ENCODE measurements at regions not wholly inside any gene's neighbourhood (a gene's known extent, or its start where the extent isn't known, plus 50 kb on each side); places are given as distances from the start of the nearest gene placed in this dataset.

GRCh38 chr13:50518781-50519201 lies 324.7 kb downstream of the DLEU7 start:
- no peaks in the 10 kb centered on the region for H4K20me1 ChIP-seq (ENCODE audit: insufficient read depth, poor library complexity, severe bottlenecking)
- H3K9me3 ChIP-seq (ENCODE audit: low read depth), result no peaks in the 10 kb centered on the region
- peak overlapping the region; percentile 56 for H3K27ac ChIP-seq
- H3K4me2 ChIP-seq, result peak overlapping the region; percentile 9
- no peak overlapping the region for H2AFZ ChIP-seq
- peaks cover 70% of the 10 kb centered on the region for H3K4me1 ChIP-seq (ENCODE audit: insufficient read depth)
- H3K79me2 ChIP-seq, result no peaks in the 10 kb centered on the region
- DNase-seq (ENCODE audit: low spot score), result no peak
- TF ChIP-seq EZH2 (IDR thresholded peaks at IDR 0.05; ENCODE audit: borderline replicate concordance), result no peak
- TF ChIP-seq, protein P1, sequence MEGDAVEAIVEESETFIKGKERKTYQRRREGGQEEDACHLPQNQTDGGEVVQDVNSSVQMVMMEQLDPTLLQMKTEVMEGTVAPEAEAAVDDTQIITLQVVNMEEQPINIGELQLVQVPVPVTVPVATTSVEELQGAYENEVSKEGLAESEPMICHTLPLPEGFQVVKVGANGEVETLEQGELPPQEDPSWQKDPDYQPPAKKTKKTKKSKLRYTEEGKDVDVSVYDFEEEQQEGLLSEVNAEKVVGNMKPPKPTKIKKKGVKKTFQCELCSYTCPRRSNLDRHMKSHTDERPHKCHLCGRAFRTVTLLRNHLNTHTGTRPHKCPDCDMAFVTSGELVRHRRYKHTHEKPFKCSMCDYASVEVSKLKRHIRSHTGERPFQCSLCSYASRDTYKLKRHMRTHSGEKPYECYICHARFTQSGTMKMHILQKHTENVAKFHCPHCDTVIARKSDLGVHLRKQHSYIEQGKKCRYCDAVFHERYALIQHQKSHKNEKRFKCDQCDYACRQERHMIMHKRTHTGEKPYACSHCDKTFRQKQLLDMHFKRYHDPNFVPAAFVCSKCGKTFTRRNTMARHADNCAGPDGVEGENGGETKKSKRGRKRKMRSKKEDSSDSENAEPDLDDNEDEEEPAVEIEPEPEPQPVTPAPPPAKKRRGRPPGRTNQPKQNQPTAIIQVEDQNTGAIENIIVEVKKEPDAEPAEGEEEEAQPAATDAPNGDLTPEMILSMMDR (IDR thresholded peaks at IDR 0.05; ENCODE audit: poor library complexity), result no peak
- TF ChIP-seq EZH2phosphoT487 (IDR thresholded peaks at IDR 0.05; ENCODE audit: low read depth, severe bottlenecking, unreplicated experiment), result no peak
- no peaks in the 10 kb centered on the region for H3K36me3 ChIP-seq (replicated peaks; ENCODE audit: insufficient read depth, low read depth)
- no peaks in the 10 kb centered on the region for H3K27me3 ChIP-seq
- no peaks in the 10 kb centered on the region for H3K9me2 ChIP-seq (replicated peaks; ENCODE audit: insufficient read depth)
- H3K4me3 ChIP-seq, result no peak overlapping the region
- 47% methylated on average over 8 of the region's 8 CpGs for WGBS (ENCODE audit: low lambda C conversion rate, missing lambda C conversion rate)

GRCh38 chr13:50519866-50520265 lies 323.6 kb downstream of the DLEU7 start:
- H3K27ac ChIP-seq, result no peak overlapping the region

GRCh38 chr13:50521006-50521830 lies 322.3 kb downstream of the DLEU7 start:
- no peak overlapping the region for H3K4me3 ChIP-seq
- WGBS (ENCODE audit: low lambda C conversion rate, missing lambda C conversion rate), result 74% methylated on average over 4 of the region's 4 CpGs
- peak overlapping the region; percentile 79 for H3K27ac ChIP-seq
- DNase-seq (ENCODE audit: low spot score), result no peak
- H3K36me3 ChIP-seq (replicated peaks; ENCODE audit: insufficient read depth, low read depth), result no peaks in the 10 kb centered on the region
- H3K9me2 ChIP-seq (replicated peaks; ENCODE audit: insufficient read depth), result no peaks in the 10 kb centered on the region
- no peak overlapping the region for H2AFZ ChIP-seq
- H3K79me2 ChIP-seq, result no peaks in the 10 kb centered on the region
- no peaks in the 10 kb centered on the region for H3K9me3 ChIP-seq (ENCODE audit: low read depth)
- H4K20me1 ChIP-seq (ENCODE audit: insufficient read depth, poor library complexity, severe bottlenecking), result no peaks in the 10 kb centered on the region
- TF ChIP-seq EZH2 (IDR thresholded peaks at IDR 0.05; ENCODE audit: borderline replicate concordance), result no peak
- TF ChIP-seq, protein P1 (IDR thresholded peaks at IDR 0.05; ENCODE audit: poor library complexity), result no peak
- TF ChIP-seq EZH2phosphoT487 (IDR thresholded peaks at IDR 0.05; ENCODE audit: low read depth, severe bottlenecking, unreplicated experiment), result no peak
- H3K27me3 ChIP-seq, result no peaks in the 10 kb centered on the region
- H3K4me2 ChIP-seq, result peak overlapping the region; percentile 69
- H3K4me1 ChIP-seq (ENCODE audit: insufficient read depth), result peaks cover 58% of the 10 kb centered on the region

More at GRCh38 chr13:50519866-50520265, 323.6 kb downstream of the DLEU7 start:
- Histone ChIP-seq H3K4me1 (ENCODE audit: insufficient read depth) (peaks cover 60% of the 10 kb centered on the region), H4K20me1 (ENCODE audit: insufficient read depth, poor library complexity, severe bottlenecking) (no peaks in the 10 kb centered on the region), H3K9me3 (ENCODE audit: low read depth) (no peaks in the 10 kb centered on the region), H3K27me3 (no peaks in the 10 kb centered on the region), H2AFZ (no peak overlapping the region), H3K79me2 (no peaks in the 10 kb centered on the region), H3K4me3 (no peak overlapping the region), H3K4me2 (no peak overlapping the region), H3K36me3 (replicated peaks; ENCODE audit: insufficient read depth, low read depth) (no peaks in the 10 kb centered on the region), H3K9me2 (replicated peaks; ENCODE audit: insufficient read depth) (no peaks in the 10 kb centered on the region)
- 96% methylated on average over 1 of the region's 1 CpG for WGBS (ENCODE audit: low lambda C conversion rate, missing lambda C conversion rate)
- TF ChIP-seq EZH2 (IDR thresholded peaks at IDR 0.05; ENCODE audit: borderline replicate concordance), result no peak
- TF ChIP-seq, protein P1 (IDR thresholded peaks at IDR 0.05; ENCODE audit: poor library complexity), result no peak
- no peak for DNase-seq (ENCODE audit: low spot score)

Data from hepatocyte (in vitro differentiated cells).